Left ventricle myocardium inferior (tissue), 1 donor: ENCODE measurements at regions not wholly inside any gene's neighbourhood (a gene's known extent, or its start where the extent isn't known, plus 50 kb on each side); places are given as distances from the start of the nearest gene placed in this dataset.

ENCODE experiments used
- DNase-seq: peaks from one replicate; pipeline ENCODE4 v3.0.0-alpha.2; 2020
- H3K27ac ChIP-seq: fragments of 200-600 bp; replicated peaks from 2 replicates; pipeline ENCODE4 v1.8.0; 2021
- H3K27me3 ChIP-seq: fragments of 200-600 bp; 2 replicates; pipeline ENCODE4 v1.8.0; 2021; ENCODE audit warnings: low read depth
- H3K36me3 ChIP-seq: fragments of 200-600 bp; 2 replicates; pipeline ENCODE4 v1.8.0; 2021
- H3K4me1 ChIP-seq: fragments of 200-600 bp; 2 replicates; pipeline ENCODE4 v1.8.0; 2021
- H3K4me3 ChIP-seq: fragments of 200-600 bp; 2 replicates; pipeline ENCODE4 v1.8.0; 2021; ENCODE audit warnings: mild to moderate bottlenecking, moderate library complexity
- H3K9me3 ChIP-seq: fragments of 200-600 bp; replicated peaks from 2 replicates; pipeline ENCODE4 v1.8.0; 2021
- CTCF ChIP-seq: fragments of 200-600 bp; IDR thresholded peaks from 2 replicates; pipeline ENCODE4 v1.8.0; 2021; ENCODE audit warnings: antibody characterized with exemption, mild to moderate bottlenecking, borderline replicate concordance
- intact Hi-C: fragments of 100-400 bp; cut with micrococcal nuclease; formaldehyde crosslinking; loops from one replicate; pipeline ENCODE4 v1.11.0; 2022
- donor health status: DM: no; HTN: yes; CAD: no; lungs with severe emphysema.

GRCh38 chr2:60324536-60324935 is 228.9 kb downstream of the BCL11A start:
- intact Hi-C loops: no loop called here
- no peak for TF ChIP-seq CTCF

GRCh38 chr2:60321816-60322215 is 231.6 kb downstream of the BCL11A start:
- Histone ChIP-seq H3K27ac (no peak overlapping the region), H3K36me3 (no peaks in the 10 kb centered on the region), H3K4me3 (no peak overlapping the region), H3K27me3 (no peaks in the 10 kb centered on the region), H3K4me1 (peaks cover 13% of the 10 kb centered on the region), H3K9me3 (peaks cover 11% of the 10 kb centered on the region)
- no peak for TF ChIP-seq CTCF
- intact Hi-C loops: no loop called here
- DNase-seq: no peak

More at GRCh38 chr2:60324536-60324935, 228.9 kb downstream of the BCL11A start:
- Histone ChIP-seq H3K4me3 (no peak overlapping the region), H3K9me3 (peaks cover 11% of the 10 kb centered on the region), H3K4me1 (no peaks in the 10 kb centered on the region), H3K27me3 (no peaks in the 10 kb centered on the region), H3K27ac (no peak overlapping the region), H3K36me3 (no peaks in the 10 kb centered on the region)
- no peak for DNase-seq

- H3K36me3 ChIP-seq: no peaks in the 10 kb centered on the region
- no peak for TF ChIP-seq CTCF
- intact Hi-C loops: no loop called here
- H3K9me3 ChIP-seq: peaks cover 2% of the 10 kb centered on the region
- H3K27ac ChIP-seq: no peak overlapping the region
- no peak for DNase-seq
- peaks cover 5% of the 10 kb centered on the region for H3K27me3 ChIP-seq
- peaks cover 15% of the 10 kb centered on the region for H3K4me1 ChIP-seq
- H3K4me3 ChIP-seq: no peak overlapping the region
Observed at GRCh38 chr2:60320724-60321123, 232.7 kb downstream of the BCL11A start.

- no peaks in the 10 kb centered on the region for H3K9me3 ChIP-seq
- H3K27ac ChIP-seq: no peak overlapping the region
- peaks cover 5% of the 10 kb centered on the region for H3K27me3 ChIP-seq
- H3K36me3 ChIP-seq: no peaks in the 10 kb centered on the region
- no peak overlapping the region for H3K4me3 ChIP-seq
- peaks cover 15% of the 10 kb centered on the region for H3K4me1 ChIP-seq
- intact Hi-C loops: no loop called here
- no peak for TF ChIP-seq CTCF
- no peak for DNase-seq
Observed at GRCh38 chr2:60319031-60319547, 234.4 kb downstream of the BCL11A start.

GRCh38 chr2:60318544-60318943 is 234.9 kb downstream of the BCL11A start:
- no peaks in the 10 kb centered on the region for H3K9me3 ChIP-seq
- H3K4me1 ChIP-seq: peaks cover 15% of the 10 kb centered on the region
- peak; percentile 46 for TF ChIP-seq CTCF
- H3K36me3 ChIP-seq: no peaks in the 10 kb centered on the region
- no peak overlapping the region for H3K27ac ChIP-seq
- DNase-seq: no peak
- intact Hi-C loops: no loop called here
- peaks cover 5% of the 10 kb centered on the region for H3K27me3 ChIP-seq
- no peak overlapping the region for H3K4me3 ChIP-seq
